Natural killer cell (primary cell): ENCODE measurements at regions not wholly inside any gene's neighbourhood (a gene's known extent, or its start where the extent isn't known, plus 50 kb on each side); places are given as distances from the start of the nearest gene placed in this dataset.

Source experiments
- ATAC-seq, 3 donors: fragments of 150-1000 bp in 2 of 3; fragments of 200-7000 bp in 1 of 3; cut with Tn5 transposase; 1 replicate in 1 of 3; 2 replicates in 2 of 3; pipeline ENCODE4 v1.10.0; 2021; ENCODE audit warnings: mild to moderate bottlenecking in 2 of 3, moderate library complexity in 2 of 3
- DNase-seq, 2 donors: peaks; one replicate each; pipeline versions ENCODE4 v3.0.0 to v3.0.0-alpha.2; 2013 to 2021; ENCODE audit warnings: mixed read lengths in 1 of 2
- H3K27ac ChIP-seq: one replicate; pipeline ENCODE4 v1.5.1; 2013; ENCODE audit warnings: mild to moderate bottlenecking, low read length
- H3K27me3 ChIP-seq: one replicate; pipeline ENCODE4 v1.6.1; 2013; ENCODE audit warnings: low read length; ENCODE audit not compliant: control insufficient read depth, insufficient read depth
- H3K36me3 ChIP-seq: one replicate; pipeline ENCODE4 v1.6.1; 2013; ENCODE audit warnings: low read length; ENCODE audit not compliant: control insufficient read depth, insufficient read depth
- H3K4me1 ChIP-seq: one replicate; pipeline ENCODE4 v1.6.1; 2013; ENCODE audit warnings: low read length; ENCODE audit not compliant: control insufficient read depth, insufficient read depth
- H3K4me3 ChIP-seq: one replicate; pipeline ENCODE4 v1.5.1; 2013; ENCODE audit warnings: low read length
- H3K9me3 ChIP-seq: one replicate; pipeline ENCODE4 v1.6.1; 2013; ENCODE audit warnings: low read length; ENCODE audit not compliant: control insufficient read depth, insufficient read depth
- H3K27ac Mint-ChIP-seq, 2 donors: one replicate each; pipeline ENCODE4 v1.8.0; 2022; ENCODE audit warnings: mild to moderate bottlenecking in 2 of 2, mixed read lengths in 2 of 2, moderate library complexity in 1 of 2
- H3K27me3 Mint-ChIP-seq, 2 donors: one replicate each; pipeline ENCODE4 v1.8.0; 2022; ENCODE audit warnings: low read depth in 2 of 2, mixed read lengths in 2 of 2
- H3K36me3 Mint-ChIP-seq: one replicate; pipeline ENCODE4 v1.8.0; 2022; ENCODE audit warnings: mixed read lengths
- H3K4me1 Mint-ChIP-seq, 2 donors: one replicate each; pipeline ENCODE4 v1.8.0; 2022; ENCODE audit warnings: mixed read lengths in 2 of 2
- H3K4me3 Mint-ChIP-seq: one replicate; pipeline ENCODE4 v1.8.0; 2022; ENCODE audit warnings: mild to moderate bottlenecking, moderate library complexity, mixed read lengths
- H3K9me3 Mint-ChIP-seq, 2 donors: one replicate each; pipeline ENCODE4 v1.8.0; 2022; ENCODE audit warnings: mixed read lengths in 2 of 2
- CTCF ChIP-seq: fragments of 200-600 bp; IDR thresholded peaks from one replicate; pipeline ENCODE4 v1.8.0; 2022; ENCODE audit warnings: antibody characterized with exemption
- WGBS: methylation state at CpG from one replicate; pipeline ENCODE4 v1.1.7; 2013; ENCODE audit warnings: missing lambda C conversion rate; ENCODE audit not compliant: insufficient coverage; 5-methylcytosine and 5-hydroxymethylcytosine counted together
- intact Hi-C: fragments of 100-400 bp; cut with micrococcal nuclease; formaldehyde crosslinking; loops from one replicate; pipeline ENCODE4 v1.14.2; 2022

- Histone ChIP-seq H3K27me3 (no peaks in the 10 kb centered on the region), H3K9me3 (no peaks in the 10 kb centered on the region), H3K27ac (no peak overlapping the region), H3K36me3 (no peaks in the 10 kb centered on the region), H3K4me3 (no peak overlapping the region), H3K4me1 (no peaks in the 10 kb centered on the region)
- DNase-seq (no peak), ATAC-seq (no peak)
- TF ChIP-seq CTCF, result no peak
- H3K27ac Mint-ChIP-seq, result no peak overlapping the region
- no CpG with 5 or more reads among the region's 1 CpG for WGBS
- peaks cover 6% of the 10 kb centered on the region for H3K36me3 Mint-ChIP-seq
- no peaks in the 10 kb centered on the region for H3K27me3 Mint-ChIP-seq
- H3K4me3 Mint-ChIP-seq, result no peak overlapping the region
- intact Hi-C loops, result no loop called here
- peaks cover 7 to 8% of the 10 kb centered on the region in 2 donors for H3K9me3 Mint-ChIP-seq
- H3K4me1 Mint-ChIP-seq, result no peaks in the 10 kb centered on the region
Observed at GRCh38 chr9:80787636-80788035, 901.7 kb downstream of the TLE1 start.

GRCh38 chr9:80784647-80785046 is 904.7 kb downstream of the TLE1 start:
- no peaks in the 10 kb centered on the region for H3K4me1 Mint-ChIP-seq
- no peaks in the 10 kb centered on the region for H3K4me1 ChIP-seq
- intact Hi-C loops, result no loop called here
- H3K36me3 ChIP-seq, result no peaks in the 10 kb centered on the region
- H3K27me3 ChIP-seq, result no peaks in the 10 kb centered on the region
- H3K36me3 Mint-ChIP-seq, result peaks cover 6% of the 10 kb centered on the region
- no peak for TF ChIP-seq CTCF
- H3K27me3 Mint-ChIP-seq, result no peaks in the 10 kb centered on the region
- DNase-seq, result no peak
- no peaks in the 10 kb centered on the region for H3K9me3 ChIP-seq
- peaks cover 7 to 8% of the 10 kb centered on the region in 2 donors for H3K9me3 Mint-ChIP-seq
- no peak overlapping the region for H3K27ac Mint-ChIP-seq
- H3K4me3 ChIP-seq, result no peak overlapping the region
- H3K27ac ChIP-seq, result no peak overlapping the region
- ATAC-seq, result no peak
- H3K4me3 Mint-ChIP-seq, result no peak overlapping the region

GRCh38 chr9:80775971-80776370 is 913.4 kb downstream of the TLE1 start:
- ATAC-seq (no peak), DNase-seq (no peak)
- H3K9me3 ChIP-seq, result no peaks in the 10 kb centered on the region
- H3K4me1 ChIP-seq, result no peaks in the 10 kb centered on the region
- no peak overlapping the region for H3K27ac ChIP-seq
- intact Hi-C loops, result no loop called here
- Mint-ChIP-seq H3K9me3 (peaks cover 5 to 6% of the 10 kb centered on the region in 2 donors), H3K27me3 (no peaks in the 10 kb centered on the region), H3K4me1 (no peaks in the 10 kb centered on the region), H3K36me3 (no peaks in the 10 kb centered on the region), H3K4me3 (no peak overlapping the region), H3K27ac (no peak overlapping the region)
- TF ChIP-seq CTCF, result no peak
- no peak overlapping the region for H3K4me3 ChIP-seq
- no peaks in the 10 kb centered on the region for H3K36me3 ChIP-seq
- no peaks in the 10 kb centered on the region for H3K27me3 ChIP-seq

GRCh38 chr9:80775530-80775929 is 913.8 kb downstream of the TLE1 start:
- DNase-seq (no peak), ATAC-seq (no peak)
- peaks cover 5 to 6% of the 10 kb centered on the region in 2 donors for H3K9me3 Mint-ChIP-seq
- H3K36me3 Mint-ChIP-seq, result no peaks in the 10 kb centered on the region
- no peaks in the 10 kb centered on the region for H3K27me3 Mint-ChIP-seq
- no peaks in the 10 kb centered on the region for H3K9me3 ChIP-seq
- no peaks in the 10 kb centered on the region for H3K27me3 ChIP-seq
- no CpG with 5 or more reads among the region's 2 CpGs for WGBS
- intact Hi-C loops, result no loop called here
- no peak overlapping the region for H3K27ac ChIP-seq
- no peaks in the 10 kb centered on the region for H3K4me1 ChIP-seq
- no peak overlapping the region for H3K4me3 Mint-ChIP-seq
- TF ChIP-seq CTCF, result no peak
- H3K4me1 Mint-ChIP-seq, result no peaks in the 10 kb centered on the region
- no peak overlapping the region for H3K4me3 ChIP-seq
- no peaks in the 10 kb centered on the region for H3K36me3 ChIP-seq
- H3K27ac Mint-ChIP-seq, result no peak overlapping the region
